HCT116 (cell line): ENCODE measurements at regions not wholly inside any gene's neighbourhood (a gene's known extent, or its start where the extent isn't known, plus 50 kb on each side); places are given as distances from the start of the nearest gene placed in this dataset.

ENCODE experiments used
- ATAC-seq: fragments of 200-7000 bp; cut with Tn5 transposase; 2 replicates; pipeline ENCODE4 v1.9.1; 2020; ENCODE audit warnings: mild to moderate bottlenecking, moderate library complexity
- BruUV-seq: library from RNA; stranded (reverse); fragments of 400-500 nt; replicated peaks from 2 replicates; lab custom pipeline; 2021; lab: Mats Ljungman, UMichigan
- CTCF ChIA-PET: fragments of 300-600 bp; sonication (Branson Sonifier 250); formaldehyde crosslinking; loops from one replicate; lab custom pipeline; 2021; ENCODE audit warnings: antibody characterized with exemption; lab: Charles Lee
- POLR2A ChIA-PET: fragments of 300-600, 350-600 bp; sonication (Branson Sonifier 250); formaldehyde crosslinking; loops from one replicate; lab custom pipeline; 2021; ENCODE audit warnings: antibody characterized with exemption; lab: Charles Lee
- RAD21 ChIA-PET, 2 experiments: fragments of 300-600 bp; sonication (Branson Sonifier 250); formaldehyde crosslinking; loops; one replicate each; lab custom pipeline; 2023; ENCODE audit warnings: low total read pairs in 2 of 2; ENCODE audit not compliant: uncharacterized antibody in 2 of 2, unreplicated experiment in 2 of 2, low non-redundant PET in 1 of 2; lab: Charles Lee
- DNase-seq: peaks from one replicate; pipeline ENCODE4 v3.0.0-alpha.2; 2010; ENCODE audit warnings: low read depth, low spot score
- H2AFZ ChIP-seq: fragments of 200-600 bp; shearing (Covaris generic), sonication (generic); 2 replicates; pipeline ENCODE4 v1.6.1; 2017; ENCODE audit warnings: low read depth, mixed run types, mixed read lengths, antibody characterized with exemption, low read length; ENCODE audit not compliant: poor library complexity, severe bottlenecking
- H3K27ac ChIP-seq: 2 replicates; pipeline ENCODE4 v1.5.1; 2012; ENCODE audit warnings: low read depth, low read length
- H3K27me3 ChIP-seq: fragments of 200-600 bp; sonication (generic); 2 replicates; pipeline ENCODE4 v1.6.1; 2016; ENCODE audit warnings: mixed run types, low read length, mixed read lengths; ENCODE audit not compliant: insufficient read depth
- H3K36me3 ChIP-seq, 2 experiments: fragments of 200-500 bp in 1 of 2; fragments of 200-600 bp in 1 of 2; sonication (Bioruptor generic) in 1 of 2; sonication (generic) in 1 of 2; 2 replicates each; pipeline versions ENCODE4 v1.5.1 to v1.6.1; 2014 to 2016; ENCODE audit warnings: low read length in 2 of 2, inconsistent platforms in 1 of 2, mixed read lengths in 1 of 2, mixed run types in 1 of 2; ENCODE audit not compliant: insufficient read depth in 2 of 2, control insufficient read depth in 1 of 2
- H3K4me1 ChIP-seq, 2 experiments: fragments of 200-600 bp in 1 of 2; sonication (generic) in 1 of 2; 2 replicates each; pipeline versions ENCODE4 v1.5.1 to v1.6.1; 2012 to 2017; ENCODE audit warnings: low read length in 2 of 2, inconsistent platforms in 1 of 2, mild to moderate bottlenecking in 1 of 2, mixed read lengths in 1 of 2, mixed run types in 1 of 2, moderate library complexity in 1 of 2; ENCODE audit not compliant: insufficient read depth in 2 of 2, control insufficient read depth in 1 of 2
- H3K4me2 ChIP-seq: fragments of 200-600 bp; sonication (generic); 2 replicates; pipeline ENCODE4 v1.6.1; 2017; ENCODE audit warnings: mixed run types, low read length, mixed read lengths
- H3K4me3 ChIP-seq, 2 experiments: fragments of 200-600 bp in 1 of 2; sonication (generic) in 1 of 2; replicated peaks in 1 of 2; 2 replicates each; pipeline ENCODE4 v1.5.1; 2011 to 2016; ENCODE audit warnings: low read length in 2 of 2, control low read depth in 1 of 2, low read depth in 1 of 2, mild to moderate bottlenecking in 1 of 2, mixed read lengths in 1 of 2, mixed run types in 1 of 2
- H3K79me2 ChIP-seq: fragments of 200-600 bp; sonication (generic); 2 replicates; pipeline ENCODE4 v1.6.1; 2017; ENCODE audit warnings: mild to moderate bottlenecking, mixed run types, low read length, moderate library complexity, mixed read lengths; ENCODE audit not compliant: insufficient read depth
- H3K9ac ChIP-seq: fragments of 200-600 bp; sonication (generic); 2 replicates; pipeline ENCODE4 v1.6.1; 2016; ENCODE audit warnings: low read length, mixed read lengths
- H3K9me2 ChIP-seq: fragments of 200-600 bp; sonication (generic), shearing (Covaris generic); 2 replicates; pipeline ENCODE4 v1.6.1; 2017; ENCODE audit warnings: mixed run types, mild to moderate bottlenecking, moderate library complexity; ENCODE audit not compliant: insufficient read depth
- H3K9me3 ChIP-seq, 2 experiments: fragments of 200-500 bp in 1 of 2; fragments of 200-600 bp in 1 of 2; sonication (Bioruptor generic) in 1 of 2; sonication (generic) in 1 of 2; 2 replicates each; pipeline ENCODE4 v1.6.1; 2014 to 2017; ENCODE audit warnings: low read length in 2 of 2, mixed read lengths in 2 of 2, inconsistent platforms in 1 of 2, low read depth in 1 of 2, mild to moderate bottlenecking in 1 of 2, mixed run types in 1 of 2, moderate library complexity in 1 of 2; ENCODE audit not compliant: control insufficient read depth in 1 of 2, insufficient read depth in 1 of 2
- H4K20me1 ChIP-seq: fragments of 200-600 bp; sonication (generic), shearing (Covaris generic); 2 replicates; pipeline ENCODE4 v1.6.1; 2017; ENCODE audit warnings: mixed run types, mild to moderate bottlenecking, moderate library complexity; ENCODE audit not compliant: insufficient read depth
- CEBPB ChIP-seq: IDR thresholded peaks from 2 replicates; pipeline ENCODE4 v1.6.1; 2012; ENCODE audit warnings: low read depth
- EGR1 ChIP-seq: IDR thresholded peaks from 2 replicates; pipeline ENCODE4 v1.6.1; 2012; ENCODE audit warnings: low read depth
- EZH2phosphoT487 ChIP-seq: fragments of 200-600 bp; IDR thresholded peaks from 2 replicates; pipeline ENCODE4 v1.6.1; 2018; ENCODE audit warnings: antibody characterized with exemption, borderline replicate concordance
- FOSL1 ChIP-seq: IDR thresholded peaks from 2 replicates; pipeline ENCODE4 v1.6.1; 2012; ENCODE audit warnings: low read depth
- JUND ChIP-seq: IDR thresholded peaks from 2 replicates; pipeline ENCODE4 v1.6.1; 2012
- POLR2A ChIP-seq: IDR thresholded peaks from 2 replicates; pipeline ENCODE4 v1.7.0; 2011; ENCODE audit warnings: borderline replicate concordance; ENCODE audit not compliant: insufficient read depth, insufficient read length; ENCODE audit errors: extremely low read depth
- SRF ChIP-seq: IDR thresholded peaks from 2 replicates; pipeline ENCODE4 v1.6.1; 2012; ENCODE audit warnings: low read depth
- TCF7L2 ChIP-seq: IDR thresholded peaks from 2 replicates; pipeline ENCODE4 v1.7.0; 2011; ENCODE audit warnings: borderline replicate concordance, inconsistent platforms; ENCODE audit not compliant: insufficient read depth, insufficient read length; ENCODE audit errors: extremely low read depth
- intact Hi-C: fragments of 100-400 bp; cut with micrococcal nuclease; formaldehyde crosslinking; loops from 2 replicates; pipeline ENCODE4 v1.10.0; 2022
- TF ChIP-seq, protein P1 (sequence below): IDR thresholded peaks from 2 replicates; pipeline ENCODE4 v1.6.1; 2012
- TF ChIP-seq, protein P2 (sequence below): IDR thresholded peaks from 2 replicates; pipeline ENCODE4 v1.6.1; 2012; ENCODE audit warnings: low read depth

DNA sequence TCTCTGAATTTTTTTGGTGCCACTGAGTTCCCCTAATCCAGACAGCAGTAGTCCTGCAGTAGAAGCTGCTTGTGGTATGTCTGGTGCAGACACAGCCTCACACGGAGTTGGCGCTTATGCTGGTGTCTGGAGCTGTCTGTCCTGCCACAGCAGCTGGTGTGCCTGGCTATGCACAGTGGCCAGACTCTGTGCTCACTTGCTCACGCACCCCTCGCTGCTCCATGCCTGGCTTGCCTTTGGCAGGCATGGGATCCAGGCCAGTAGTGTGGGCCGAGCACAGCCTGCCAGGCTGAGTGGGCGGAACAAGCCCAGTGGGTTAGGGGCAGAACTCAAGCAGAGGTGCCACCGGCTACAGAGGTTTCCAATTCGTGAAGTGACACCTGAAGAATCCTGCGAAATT is 845.9 kb upstream of the PCDH9 start:
- no peak for ATAC-seq
- Histone ChIP-seq H2AFZ (no peak overlapping the region), H3K9me2 (no peaks in the 10 kb centered on the region), H3K4me1 (no peaks in the 10 kb centered on the region), H3K36me3 (no peaks in the 10 kb centered on the region), H3K27me3 (no peaks in the 10 kb centered on the region), H3K9ac (no peak overlapping the region), H3K27ac (no peak overlapping the region), H3K4me3 (no peak overlapping the region), H3K4me2 (no peak overlapping the region), H3K9me3 (no peaks in the 10 kb centered on the region), H3K79me2 (no peaks in the 10 kb centered on the region), H4K20me1 (no peaks in the 10 kb centered on the region)
- TF ChIP-seq FOSL1 (no peak), POLR2A (no peak), TCF7L2 (no peak), EZH2phosphoT487 (no peak), JUND (no peak), SRF (no peak), EGR1 (no peak), CEBPB (no peak)
- TF ChIP-seq, protein P1, sequence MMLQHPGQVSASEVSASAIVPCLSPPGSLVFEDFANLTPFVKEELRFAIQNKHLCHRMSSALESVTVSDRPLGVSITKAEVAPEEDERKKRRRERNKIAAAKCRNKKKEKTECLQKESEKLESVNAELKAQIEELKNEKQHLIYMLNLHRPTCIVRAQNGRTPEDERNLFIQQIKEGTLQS, result no peak
- TF ChIP-seq, protein P2, sequence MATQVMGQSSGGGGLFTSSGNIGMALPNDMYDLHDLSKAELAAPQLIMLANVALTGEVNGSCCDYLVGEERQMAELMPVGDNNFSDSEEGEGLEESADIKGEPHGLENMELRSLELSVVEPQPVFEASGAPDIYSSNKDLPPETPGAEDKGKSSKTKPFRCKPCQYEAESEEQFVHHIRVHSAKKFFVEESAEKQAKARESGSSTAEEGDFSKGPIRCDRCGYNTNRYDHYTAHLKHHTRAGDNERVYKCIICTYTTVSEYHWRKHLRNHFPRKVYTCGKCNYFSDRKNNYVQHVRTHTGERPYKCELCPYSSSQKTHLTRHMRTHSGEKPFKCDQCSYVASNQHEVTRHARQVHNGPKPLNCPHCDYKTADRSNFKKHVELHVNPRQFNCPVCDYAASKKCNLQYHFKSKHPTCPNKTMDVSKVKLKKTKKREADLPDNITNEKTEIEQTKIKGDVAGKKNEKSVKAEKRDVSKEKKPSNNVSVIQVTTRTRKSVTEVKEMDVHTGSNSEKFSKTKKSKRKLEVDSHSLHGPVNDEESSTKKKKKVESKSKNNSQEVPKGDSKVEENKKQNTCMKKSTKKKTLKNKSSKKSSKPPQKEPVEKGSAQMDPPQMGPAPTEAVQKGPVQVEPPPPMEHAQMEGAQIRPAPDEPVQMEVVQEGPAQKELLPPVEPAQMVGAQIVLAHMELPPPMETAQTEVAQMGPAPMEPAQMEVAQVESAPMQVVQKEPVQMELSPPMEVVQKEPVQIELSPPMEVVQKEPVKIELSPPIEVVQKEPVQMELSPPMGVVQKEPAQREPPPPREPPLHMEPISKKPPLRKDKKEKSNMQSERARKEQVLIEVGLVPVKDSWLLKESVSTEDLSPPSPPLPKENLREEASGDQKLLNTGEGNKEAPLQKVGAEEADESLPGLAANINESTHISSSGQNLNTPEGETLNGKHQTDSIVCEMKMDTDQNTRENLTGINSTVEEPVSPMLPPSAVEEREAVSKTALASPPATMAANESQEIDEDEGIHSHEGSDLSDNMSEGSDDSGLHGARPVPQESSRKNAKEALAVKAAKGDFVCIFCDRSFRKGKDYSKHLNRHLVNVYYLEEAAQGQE, result no peak
- DNase-seq, result no peak
- no TSS peak for BruUV-seq
- intact Hi-C loops, result no loop called here
- ChIA-PET POLR2A (no interaction called here), RAD21 (no interaction called here), CTCF (no interaction called here)
